K562 (cell line): ENCODE measurements at regions not wholly inside any gene's neighbourhood (a gene's known extent, or its start where the extent isn't known, plus 50 kb on each side); places are given as distances from the start of the nearest gene placed in this dataset.

Source experiments
- CTCF ChIP-seq, 3 experiments: IDR thresholded peaks in 2 of 3; conservative IDR thresholded peaks in 1 of 3; 2 replicates each; pipeline ENCODE4 v1.5.1; 2011 to 2012; ENCODE audit warnings: low read length in 3 of 3, mild to moderate bottlenecking in 3 of 3, control low read depth in 2 of 3, improper control_type of control experiment in 1 of 3, inconsistent platforms in 1 of 3, low read depth in 1 of 3, mixed read lengths in 1 of 3, moderate library complexity in 1 of 3; ENCODE audit not compliant: insufficient read depth in 2 of 3
- ESRRA ChIP-seq: fragments of 450-650 bp; IDR thresholded peaks from 2 replicates; pipeline ENCODE4 v1.6.1; 2014; ENCODE audit warnings: low read depth, mild to moderate bottlenecking, moderate library complexity, borderline replicate concordance
- HMG20A ChIP-seq: fragments of 450-650 bp; formaldehyde crosslinking; conservative IDR thresholded peaks from 2 replicates; pipeline ENCODE4 v1.4.0; 2020; ENCODE audit warnings: mild to moderate bottlenecking, mixed read lengths
- JUND ChIP-seq, 2 experiments: IDR thresholded peaks; 2 replicates in 1 of 2; 3 replicates in 1 of 2; pipeline ENCODE4 v1.6.1; 2011; ENCODE audit warnings: borderline replicate concordance in 2 of 2, low read depth in 2 of 2, low read length in 2 of 2, improper control_type of control experiment in 1 of 2, missing biosample characterization in 1 of 2, missing genetic modification characterization in 1 of 2, missing genetic modification reagents in 1 of 2
- MNT ChIP-seq, 2 experiments: fragments of 450-650 bp; conservative IDR thresholded peaks; 2 replicates each; pipeline ENCODE4 v1.6.1; 2017; ENCODE audit warnings: mild to moderate bottlenecking in 2 of 2, moderate library complexity in 2 of 2
- MYBL2 ChIP-seq, 2 experiments: fragments of 450-650 bp in 1 of 2; sonication (generic) in 1 of 2; formaldehyde crosslinking in 1 of 2; IDR thresholded peaks; 2 replicates each; pipeline versions ENCODE4 v1.6.1 to v1.8.1; 2017 to 2022; ENCODE audit warnings: borderline replicate concordance in 1 of 2, inconsistent platforms in 1 of 2, low read depth in 1 of 2, mild to moderate bottlenecking in 1 of 2, missing genetic modification reagents in 1 of 2, moderate library complexity in 1 of 2
- SIN3A ChIP-seq, 2 experiments: fragments of 150-350 bp in 1 of 2; IDR thresholded peaks; 2 replicates each; pipeline ENCODE4 v1.6.1; 2011 to 2016; ENCODE audit warnings: borderline replicate concordance in 2 of 2, low read depth in 2 of 2, low read length in 2 of 2, mild to moderate bottlenecking in 2 of 2, moderate library complexity in 2 of 2; ENCODE audit not compliant: control insufficient read depth in 1 of 2
- SMAD3 ChIP-seq: fragments of 450-650 bp; formaldehyde crosslinking; conservative IDR thresholded peaks from 2 replicates; pipeline ENCODE4 v1.4.0; 2020; ENCODE audit warnings: mild to moderate bottlenecking
- SREBF2 ChIP-seq: sonication (generic); formaldehyde crosslinking; IDR thresholded peaks from 2 replicates; pipeline ENCODE4 v1.4.0; 2020; ENCODE audit warnings: mild to moderate bottlenecking, missing genetic modification reagents
- YY1 ChIP-seq, 3 experiments: IDR thresholded peaks; 2 replicates each; pipeline ENCODE4 v1.6.1; 2011; ENCODE audit warnings: low read length in 2 of 3, mild to moderate bottlenecking in 2 of 3, moderate library complexity in 2 of 3, borderline replicate concordance in 1 of 3, control low read depth in 1 of 3, low read depth in 1 of 3; ENCODE audit not compliant: insufficient read depth in 3 of 3, insufficient replicate concordance in 2 of 3, control insufficient read depth in 1 of 3, insufficient read length in 1 of 3; ENCODE audit errors: extremely low read depth in 1 of 3
- ZNF121 ChIP-seq: sonication (generic); formaldehyde crosslinking; conservative IDR thresholded peaks from 2 replicates; pipeline ENCODE4 v1.8.0; 2022; ENCODE audit warnings: missing genetic modification reagents

DNA sequence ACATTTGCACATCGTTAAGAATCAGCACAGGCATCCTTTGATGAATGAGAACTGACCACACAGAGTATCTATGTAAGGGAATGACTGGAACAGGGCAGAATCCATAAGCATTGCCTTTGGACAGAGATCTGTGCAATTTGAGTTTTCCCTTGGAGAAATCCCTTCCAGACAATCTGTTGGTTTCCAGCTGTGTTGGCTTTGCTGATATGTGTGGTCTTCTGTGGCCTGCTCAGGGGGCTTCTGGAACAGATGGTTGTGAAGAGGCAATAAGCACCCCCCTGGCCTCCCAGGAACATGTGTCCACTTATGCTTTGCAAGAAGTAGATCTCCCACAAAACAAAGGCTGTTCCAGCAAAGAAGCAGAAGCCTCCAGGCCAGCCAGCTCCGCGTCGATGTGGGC is 111.4 kb upstream of the TMEM132C start:
- no peak for TF ChIP-seq ZNF121 (CRISPR knock-in tag)
- no peak for TF ChIP-seq JUND (IDR thresholded peaks at IDR 0.05; ENCODE audit: borderline replicate concordance, low read depth, low read length)
- TF ChIP-seq JUND (tag; IDR thresholded peaks at IDR 0.05; ENCODE audit: borderline replicate concordance, low read depth, low read length), result no peak
- TF ChIP-seq SIN3A (IDR thresholded peaks at IDR 0.05; ENCODE audit: borderline replicate concordance in 2 of 2, control insufficient read depth in 1 of 2, low read depth in 2 of 2, low read length in 2 of 2), result no peak
- TF ChIP-seq SMAD3 (CRISPR knock-in tag), result no peak
- TF ChIP-seq SREBF2, result no peak
- no peak for TF ChIP-seq YY1 (IDR thresholded peaks at IDR 0.05; ENCODE audit: borderline replicate concordance in 1 of 3, control insufficient read depth in 1 of 3, extremely low read depth in 1 of 3, insufficient read depth in 3 of 3, insufficient read length in 1 of 3, insufficient replicate concordance in 2 of 3, low read depth in 1 of 3, low read length in 2 of 3)
- no peak for TF ChIP-seq HMG20A
- TF ChIP-seq MNT (conservative IDR thresholded peaks at IDR 0.05), result no peak
- TF ChIP-seq CTCF (IDR thresholded peaks at IDR 0.05 in 2 of 3, conservative IDR thresholded peaks at IDR 0.05 in 1 of 3; ENCODE audit: insufficient read depth in 2 of 3, low read depth in 1 of 3, low read length in 3 of 3), result no peak
- no peak for TF ChIP-seq MYBL2 (IDR thresholded peaks at IDR 0.05; ENCODE audit: low read depth)
- TF ChIP-seq MYBL2 (CRISPR knock-in tag; IDR thresholded peaks at IDR 0.05; ENCODE audit: borderline replicate concordance), result no peak
- TF ChIP-seq ESRRA, result no peak
